ENCODE measurements at regions not wholly inside any gene's neighbourhood (a gene's known extent, or its start where the extent isn't known, plus 50 kb on each side); places are given as distances from the start of the nearest gene placed in this dataset.

- no CpG with 5 or more reads among the region's 1 CpG for WGBS (ENCODE audit: insufficient coverage)
- no peak overlapping the region for H3K4me3 ChIP-seq (ENCODE audit: control extremely low read depth in 1 of 5, extremely low read depth in 1 of 5, insufficient read depth in 1 of 5, low read depth in 2 of 5, low read length in 4 of 5)
- TF ChIP-seq CTCF (IDR thresholded peaks at IDR 0.05) (no peak), EZH2 (IDR thresholded peaks at IDR 0.05; ENCODE audit: borderline replicate concordance, insufficient read depth, low read depth, low read length, poor library complexity, severe bottlenecking) (no peak)
- Mint-ChIP-seq H3K4me3 (no peak overlapping the region), H3K27ac (no peak overlapping the region), H3K9me3 (ENCODE audit: insufficient read depth) (no peaks in the 10 kb centered on the region), H3K4me1 (no peaks in the 10 kb centered on the region), H3K27me3 (no peaks in the 10 kb centered on the region)
- ChIA-PET POLR2A (no interaction called here), CTCF (no interaction called here)
- no peaks in the 10 kb centered on the region for H3K4me1 ChIP-seq (ENCODE audit: control insufficient read depth in 2 of 2, insufficient read depth in 2 of 2, low read length in 2 of 2)
- H3K9me3 ChIP-seq (ENCODE audit: control extremely low read depth in 1 of 3, control insufficient read depth in 2 of 3, insufficient read depth in 1 of 3, low read length in 2 of 3), result no peaks in the 10 kb centered on the region
- H3K4me2 ChIP-seq (replicated peaks; ENCODE audit: low read depth, low read length, poor library complexity, severe bottlenecking), result no peak overlapping the region
- no peak for ATAC-seq (ENCODE audit: low read depth)
- H3K79me2 ChIP-seq (ENCODE audit: control insufficient read depth, insufficient read depth, low read length), result no peaks in the 10 kb centered on the region
- H2AFZ ChIP-seq (ENCODE audit: insufficient read depth, low read depth, low read length, poor library complexity, severe bottlenecking), result no peak overlapping the region
- no peak overlapping the region for H3K9ac ChIP-seq (ENCODE audit: low read length)
- no peak for DNase-seq
- no peaks in the 10 kb centered on the region for H3K27me3 ChIP-seq (replicated peaks in 1 of 4; ENCODE audit: control extremely low read depth in 1 of 4, control insufficient read depth in 3 of 4, insufficient read depth in 4 of 4, low read length in 3 of 4)
- no peaks in the 10 kb centered on the region for H4K20me1 ChIP-seq (ENCODE audit: control insufficient read depth, insufficient read depth, low read length, poor library complexity, severe bottlenecking)
- no peaks in the 10 kb centered on the region for H3K36me3 ChIP-seq (replicated peaks in 1 of 2; ENCODE audit: control extremely low read depth in 1 of 2, control insufficient read depth in 1 of 2, extremely low read depth in 1 of 2, insufficient read depth in 2 of 2, low read length in 1 of 2)
- H3K27ac ChIP-seq (ENCODE audit: low read length in 2 of 2), result no peak overlapping the region
- intact Hi-C loops (cut with micrococcal nuclease), result no loop called here
Measured at GRCh38 chr3:182243625-182244024, 531.9 kb downstream of the SOX2 start.

DNA sequence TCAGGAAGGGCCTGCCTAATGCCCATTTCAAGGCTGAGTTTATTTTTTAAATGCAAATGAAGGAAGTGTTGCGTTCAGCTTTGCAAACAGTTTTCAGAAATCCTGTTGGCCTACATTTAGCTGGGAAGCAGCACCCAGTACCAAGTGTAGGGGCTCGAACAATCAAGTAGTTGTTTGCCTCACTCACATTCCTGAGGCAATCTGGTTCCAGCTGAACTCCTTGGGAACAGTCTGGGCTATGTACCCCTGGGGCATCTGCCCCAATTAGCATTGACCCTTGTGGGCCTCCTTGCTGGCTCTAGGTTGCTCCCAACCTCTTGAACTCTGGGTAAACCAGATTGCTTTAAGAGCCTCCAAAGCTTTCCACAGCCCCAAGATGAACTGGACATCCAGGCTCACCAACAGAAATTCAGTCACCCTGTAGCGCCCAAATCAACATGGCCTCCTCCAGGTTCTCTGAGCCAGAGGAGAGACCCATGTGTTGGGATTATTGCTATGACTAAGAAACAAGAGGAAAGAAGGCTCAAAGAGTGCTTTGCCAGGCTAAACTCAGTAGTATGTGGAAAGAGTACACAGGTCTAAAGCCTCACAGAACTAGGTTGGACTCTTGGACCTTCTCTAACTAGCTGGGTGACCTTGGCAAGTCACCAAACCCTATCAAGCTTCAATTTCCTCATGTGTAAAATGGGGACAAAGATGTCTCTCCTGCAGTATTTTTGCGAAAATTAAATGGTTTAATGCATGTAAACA is 532.7 kb downstream of the SOX2 start:
- WGBS (ENCODE audit: insufficient coverage), result 88% methylated on average over 2 of the region's 4 CpGs
- Histone ChIP-seq H3K36me3 (replicated peaks in 1 of 2; ENCODE audit: control extremely low read depth in 1 of 2, control insufficient read depth in 1 of 2, extremely low read depth in 1 of 2, insufficient read depth in 2 of 2, low read length in 1 of 2) (no peaks in the 10 kb centered on the region), H4K20me1 (ENCODE audit: control insufficient read depth, insufficient read depth, low read length, poor library complexity, severe bottlenecking) (no peaks in the 10 kb centered on the region), H3K4me3 (ENCODE audit: control extremely low read depth in 1 of 5, extremely low read depth in 1 of 5, insufficient read depth in 1 of 5, low read depth in 2 of 5, low read length in 4 of 5) (no peak overlapping the region), H3K9ac (ENCODE audit: low read length) (no peak overlapping the region), H3K27me3 (replicated peaks in 1 of 4; ENCODE audit: control extremely low read depth in 1 of 4, control insufficient read depth in 3 of 4, insufficient read depth in 4 of 4, low read length in 3 of 4) (no peaks in the 10 kb centered on the region), H3K9me3 (ENCODE audit: control extremely low read depth in 1 of 3, control insufficient read depth in 2 of 3, insufficient read depth in 1 of 3, low read length in 2 of 3) (no peaks in the 10 kb centered on the region), H3K4me2 (replicated peaks; ENCODE audit: low read depth, low read length, poor library complexity, severe bottlenecking) (no peak overlapping the region), H3K79me2 (ENCODE audit: control insufficient read depth, insufficient read depth, low read length) (no peaks in the 10 kb centered on the region), H3K27ac (ENCODE audit: low read length in 2 of 2) (no peak overlapping the region), H2AFZ (ENCODE audit: insufficient read depth, low read depth, low read length, poor library complexity, severe bottlenecking) (no peak overlapping the region), H3K4me1 (ENCODE audit: control insufficient read depth in 2 of 2, insufficient read depth in 2 of 2, low read length in 2 of 2) (no peaks in the 10 kb centered on the region)
- DNase-seq, result no peak
- ChIA-PET CTCF (no interaction called here), POLR2A (no interaction called here)
- Mint-ChIP-seq H3K4me1 (no peaks in the 10 kb centered on the region), H3K27me3 (no peaks in the 10 kb centered on the region), H3K9me3 (ENCODE audit: insufficient read depth) (no peaks in the 10 kb centered on the region), H3K4me3 (no peak overlapping the region), H3K27ac (no peak overlapping the region)
- ATAC-seq (ENCODE audit: low read depth), result no peak
- intact Hi-C loops (cut with micrococcal nuclease), result no loop called here
- TF ChIP-seq EZH2 (IDR thresholded peaks at IDR 0.05; ENCODE audit: borderline replicate concordance, insufficient read depth, low read depth, low read length, poor library complexity, severe bottlenecking), result no peak
- TF ChIP-seq CTCF (IDR thresholded peaks at IDR 0.05), result no peak
